ENCODE measurements at regions not wholly inside any gene's neighbourhood (a gene's known extent, or its start where the extent isn't known, plus 50 kb on each side); places are given as distances from the start of the nearest gene placed in this dataset.

- H3K4me3 ChIP-seq: no peak overlapping the region
- no peak overlapping the region for H3K27ac ChIP-seq
- H3K27me3 ChIP-seq: no peaks in the 10 kb centered on the region
- TF ChIP-seq, protein P1, sequence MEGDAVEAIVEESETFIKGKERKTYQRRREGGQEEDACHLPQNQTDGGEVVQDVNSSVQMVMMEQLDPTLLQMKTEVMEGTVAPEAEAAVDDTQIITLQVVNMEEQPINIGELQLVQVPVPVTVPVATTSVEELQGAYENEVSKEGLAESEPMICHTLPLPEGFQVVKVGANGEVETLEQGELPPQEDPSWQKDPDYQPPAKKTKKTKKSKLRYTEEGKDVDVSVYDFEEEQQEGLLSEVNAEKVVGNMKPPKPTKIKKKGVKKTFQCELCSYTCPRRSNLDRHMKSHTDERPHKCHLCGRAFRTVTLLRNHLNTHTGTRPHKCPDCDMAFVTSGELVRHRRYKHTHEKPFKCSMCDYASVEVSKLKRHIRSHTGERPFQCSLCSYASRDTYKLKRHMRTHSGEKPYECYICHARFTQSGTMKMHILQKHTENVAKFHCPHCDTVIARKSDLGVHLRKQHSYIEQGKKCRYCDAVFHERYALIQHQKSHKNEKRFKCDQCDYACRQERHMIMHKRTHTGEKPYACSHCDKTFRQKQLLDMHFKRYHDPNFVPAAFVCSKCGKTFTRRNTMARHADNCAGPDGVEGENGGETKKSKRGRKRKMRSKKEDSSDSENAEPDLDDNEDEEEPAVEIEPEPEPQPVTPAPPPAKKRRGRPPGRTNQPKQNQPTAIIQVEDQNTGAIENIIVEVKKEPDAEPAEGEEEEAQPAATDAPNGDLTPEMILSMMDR (IDR thresholded peaks at IDR 0.05): no peak
- no peak for TF ChIP-seq POLR2A (IDR thresholded peaks at IDR 0.05)
- peaks cover 0 to 13% (median 0%) of the 10 kb centered on the region in 4 donors for H3K4me1 ChIP-seq
- no peak for DNase-seq
- no peaks in the 10 kb centered on the region for H3K9me3 ChIP-seq
- H3K36me3 ChIP-seq: no peaks in the 10 kb centered on the region
These were observed 75.3 kb downstream of the UTRN start for GRCh38 chr6:144360401-144360800.

DNA sequence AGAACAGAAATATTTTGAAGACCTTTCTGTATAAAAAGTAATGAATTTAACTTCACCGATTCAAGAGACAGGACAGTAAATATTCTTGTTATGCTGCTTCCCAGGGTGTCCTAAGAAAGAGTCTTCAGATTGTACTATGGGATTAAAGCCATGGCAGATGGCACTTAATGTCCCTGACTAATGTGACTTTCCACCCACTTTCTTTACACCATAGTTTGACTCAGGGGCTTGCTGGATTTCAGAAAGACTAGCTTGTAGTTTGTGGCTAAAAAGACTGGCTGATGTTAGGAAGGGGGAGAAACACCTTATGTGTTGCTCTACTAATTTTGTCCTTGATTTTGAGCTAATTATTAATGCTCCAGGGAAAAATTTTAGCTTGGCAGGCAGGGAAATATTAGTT is 75.9 kb downstream of the UTRN start:
- Histone ChIP-seq H3K27me3 (no peaks in the 10 kb centered on the region), H3K9me3 (no peaks in the 10 kb centered on the region), H3K27ac (no peak overlapping the region), H3K4me3 (no peak overlapping the region), H3K36me3 (no peaks in the 10 kb centered on the region), H3K4me1 (peaks cover 0 to 13% (median 0%) of the 10 kb centered on the region in 4 donors)
- no peak for DNase-seq
- no peak for TF ChIP-seq POLR2A (IDR thresholded peaks at IDR 0.05)
- TF ChIP-seq, protein P1 (IDR thresholded peaks at IDR 0.05): no peak

GRCh38 chr6:144362042-144363018 is 77.2 kb downstream of the UTRN start:
- Histone ChIP-seq H3K36me3 (no peaks in the 10 kb centered on the region), H3K27me3 (no peaks in the 10 kb centered on the region), H3K4me3 (no peak overlapping the region), H3K4me1 (peaks cover 0 to 13% (median 0%) of the 10 kb centered on the region in 4 donors), H3K9me3 (no peaks in the 10 kb centered on the region), H3K27ac (peak overlapping the region in 2 of 4 donors; percentile 28 to 30)
- DNase-seq: no peak
- TF ChIP-seq, protein P1 (IDR thresholded peaks at IDR 0.05): no peak
- TF ChIP-seq POLR2A (IDR thresholded peaks at IDR 0.05): no peak

GRCh38 chr6:144364208-144364720 is 79.1 kb downstream of the UTRN start:
- Histone ChIP-seq H3K27me3 (no peaks in the 10 kb centered on the region), H3K27ac (peak overlapping the region in 1 of 4 donors; percentile 39), H3K4me1 (peaks cover 0 to 13% (median 0%) of the 10 kb centered on the region in 4 donors), H3K4me3 (no peak overlapping the region), H3K9me3 (no peaks in the 10 kb centered on the region), H3K36me3 (no peaks in the 10 kb centered on the region)
- no peak for TF ChIP-seq POLR2A (IDR thresholded peaks at IDR 0.05)
- TF ChIP-seq, protein P1 (IDR thresholded peaks at IDR 0.05): no peak
- DNase-seq: no peak

- Histone ChIP-seq H3K4me1 (peaks cover 0 to 13% (median 0%) of the 10 kb centered on the region in 4 donors), H3K36me3 (no peaks in the 10 kb centered on the region), H3K9me3 (no peaks in the 10 kb centered on the region), H3K27me3 (no peaks in the 10 kb centered on the region), H3K4me3 (no peak overlapping the region), H3K27ac (peak overlapping the region in 1 of 4 donors; percentile 39)
- no peak for DNase-seq
- TF ChIP-seq, protein P1 (IDR thresholded peaks at IDR 0.05): no peak
- TF ChIP-seq POLR2A (IDR thresholded peaks at IDR 0.05): no peak
These were observed 79.6 kb downstream of the UTRN start for GRCh38 chr6:144364782-144365181.

All from Peyer's patch (tissue), 4 donors.